Right lobe of liver (tissue), 6 donors: ENCODE measurements at regions not wholly inside any gene's neighbourhood (a gene's known extent, or its start where the extent isn't known, plus 50 kb on each side); places are given as distances from the start of the nearest gene placed in this dataset.
"Not testable (repeated sequence)": the region's sequence is repeated elsewhere in the genome, so short reads cannot be mapped to it uniquely, and the experiment has no call there.

ENCODE experiments used
- ATAC-seq, 4 donors: fragments of 200-7000 bp; cut with Tn5 transposase; one replicate each; pipeline ENCODE4 v1.9.1; 2020; ENCODE audit warnings: mild to moderate bottlenecking in 4 of 4, moderate library complexity in 4 of 4
- DNase-seq, 3 donors: peaks; one replicate each; pipeline ENCODE4 v3.0.0-alpha.2; 2020
- H3K27ac ChIP-seq, 3 donors: fragments of 200-600 bp; one replicate each; pipeline ENCODE4 v1.8.0; 2022
- H3K27me3 ChIP-seq, 2 donors: fragments of 200-600 bp; one replicate each; pipeline ENCODE4 v1.8.0; 2022
- H3K36me3 ChIP-seq, 4 donors: fragments of 200-600 bp; sonication (generic) in 1 of 4; one replicate each; pipeline versions ENCODE4 v1.5.1 to v1.8.0; 2017 to 2022; ENCODE audit warnings: control low read depth in 1 of 4
- H3K4me1 ChIP-seq, 4 donors: fragments of 200-600 bp; sonication (generic) in 1 of 4; one replicate each; pipeline versions ENCODE4 v1.5.1 to v1.8.0; 2017 to 2022; ENCODE audit warnings: control low read depth in 1 of 4
- H3K4me3 ChIP-seq, 3 donors: fragments of 200-600 bp; one replicate each; pipeline ENCODE4 v1.8.0; 2022
- H3K9me3 ChIP-seq, 4 donors: fragments of 200-600 bp; sonication (generic) in 1 of 4; one replicate each; pipeline versions ENCODE4 v1.5.1 to v1.8.0; 2017 to 2022; ENCODE audit warnings: control low read depth in 1 of 4
- WGBS: methylation state at CpG from one replicate; pipeline ENCODE4 v1.1.6; 2018; ENCODE audit warnings: low coverage, low lambda C conversion rate; ENCODE audit not compliant: insufficient coverage; ENCODE audit errors: missing lambda C conversion rate; 5-methylcytosine and 5-hydroxymethylcytosine counted together
- intact Hi-C, 2 donors: fragments of 100-400 bp; cut with DNase I; formaldehyde crosslinking; loops; one replicate each; pipeline versions ENCODE4 v1.11.2 to v1.14.1; 2022
- donor health status: DM: no; HTN: yes; CAD: no.
- donor health status: DM: no; HTN: no; CAD: no.
- donor health status: DM: no; HTN: no; CAD: no.
- donor health status: DM: no; HTN: yes; CAD: no.
- donor health status: DM: no; HTN: yes; CAD: no.

DNA sequence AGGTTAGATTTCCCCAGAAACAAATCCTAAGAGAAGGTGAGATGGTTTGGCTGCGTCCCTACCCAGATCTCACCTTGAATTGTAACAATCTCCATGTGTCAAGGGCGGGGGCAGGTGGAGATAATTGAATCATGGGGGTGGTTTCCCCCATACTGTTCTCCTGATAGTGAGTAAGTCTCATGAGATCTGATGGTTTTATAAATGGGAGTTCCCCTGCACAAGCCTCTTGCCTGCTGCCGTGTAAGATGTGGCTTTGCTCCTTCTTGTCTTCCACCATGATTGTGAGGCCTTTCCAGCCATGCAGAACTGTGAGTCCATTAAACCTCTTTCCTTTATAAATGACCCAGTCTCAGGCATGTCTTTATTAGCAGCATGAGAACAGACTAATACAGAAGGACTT is 132.2 kb downstream of the NPIPA8 start:
- H3K36me3 ChIP-seq, H3K27me3 ChIP-seq, ATAC-seq, H3K4me1 ChIP-seq, H3K4me3 ChIP-seq, H3K9me3 ChIP-seq, DNase-seq, intact Hi-C loops, H3K27ac ChIP-seq: not testable (repeated sequence)
- WGBS = 64% methylated on average over 3 of the region's 3 CpGs

DNA sequence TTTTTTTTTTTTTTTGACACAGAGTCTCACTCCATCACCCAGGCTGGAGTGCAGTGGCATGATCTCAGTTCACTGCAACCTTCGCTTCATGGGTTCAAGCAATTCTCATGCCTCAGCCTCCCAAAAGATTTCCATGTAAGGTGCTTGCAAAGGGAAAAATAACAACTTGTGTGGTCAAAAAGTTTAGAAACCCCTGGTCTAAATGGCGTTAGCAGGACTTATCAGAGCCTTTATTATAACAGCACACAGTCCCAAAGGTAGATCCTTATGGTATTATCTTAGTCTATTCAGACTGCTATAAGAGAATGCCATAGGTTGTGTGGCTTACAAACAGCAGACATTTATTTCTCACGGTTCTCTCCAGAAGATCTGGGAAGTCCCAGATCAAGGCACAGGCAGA is 135.0 kb downstream of the NPIPA8 start:
- H3K9me3 ChIP-seq, H3K27me3 ChIP-seq, H3K27ac ChIP-seq, H3K4me1 ChIP-seq, intact Hi-C loops, ATAC-seq, H3K4me3 ChIP-seq, H3K36me3 ChIP-seq, DNase-seq: not testable (repeated sequence)
- 48% methylated on average over 3 of the region's 3 CpGs for WGBS

DNA sequence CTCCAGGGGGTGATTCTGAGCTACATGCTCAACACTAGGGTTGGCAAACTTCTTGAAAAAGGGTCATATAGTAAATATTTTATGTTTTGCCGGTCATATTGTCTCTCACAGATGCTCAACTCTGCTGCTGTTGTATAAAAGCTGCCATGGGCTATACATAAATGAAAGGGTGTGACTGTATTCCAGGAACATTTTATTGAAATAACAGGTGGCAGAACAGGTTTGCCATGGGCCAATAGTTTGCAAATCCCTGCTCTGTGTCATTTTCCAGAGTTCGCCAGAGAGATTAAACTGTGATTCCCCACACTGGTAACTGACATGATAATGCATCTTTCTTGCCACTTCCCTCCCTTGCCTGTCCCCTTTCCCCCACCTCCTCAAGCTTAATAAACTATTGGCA is 144.1 kb downstream of the NPIPA8 start:
- H3K4me3 ChIP-seq, H3K4me1 ChIP-seq, H3K27ac ChIP-seq, DNase-seq, ATAC-seq, H3K9me3 ChIP-seq, H3K36me3 ChIP-seq, H3K27me3 ChIP-seq, intact Hi-C loops: not testable (repeated sequence)
- WGBS = 92% methylated on average over 2 of the region's 2 CpGs

GRCh38 chr16:18190179-18190578 is 146.4 kb downstream of the NPIPA8 start:
- H3K4me1 ChIP-seq, H3K9me3 ChIP-seq, intact Hi-C loops, DNase-seq, ATAC-seq, H3K36me3 ChIP-seq, H3K4me3 ChIP-seq, H3K27ac ChIP-seq, H3K27me3 ChIP-seq: not testable (repeated sequence)
- WGBS = 43% methylated on average over 1 of the region's 8 CpGs

DNA sequence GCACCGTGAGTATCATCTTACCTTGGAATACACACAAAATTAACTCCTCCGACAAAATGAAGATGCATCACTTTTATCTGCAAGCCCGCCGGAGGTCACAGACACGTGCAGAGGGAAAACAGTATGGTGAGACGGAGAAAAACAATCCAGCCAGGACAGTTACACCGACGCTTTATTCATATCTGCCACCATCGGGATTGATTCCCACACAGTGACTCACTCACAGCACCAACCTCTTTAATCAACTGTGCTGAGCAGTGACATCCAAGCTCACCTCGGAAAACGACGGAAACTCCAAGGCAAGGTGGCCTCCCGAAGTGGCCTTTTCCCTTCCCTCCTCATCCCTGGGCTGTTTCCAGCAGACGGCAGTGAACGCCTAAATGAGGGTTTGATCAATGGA is 151.8 kb downstream of the NPIPA8 start:
- no CpG with 5 or more reads among the region's 15 CpGs for WGBS
- intact Hi-C loops, H3K4me3 ChIP-seq, H3K27ac ChIP-seq, H3K4me1 ChIP-seq, H3K27me3 ChIP-seq, H3K36me3 ChIP-seq, H3K9me3 ChIP-seq, DNase-seq, ATAC-seq: not testable (repeated sequence)

GRCh38 chr16:18181028-18181427 is 155.5 kb downstream of the NPIPA8 start:
- DNase-seq, H3K9me3 ChIP-seq, H3K27me3 ChIP-seq, H3K27ac ChIP-seq, H3K4me1 ChIP-seq, H3K4me3 ChIP-seq, H3K36me3 ChIP-seq, intact Hi-C loops: not testable (repeated sequence)
- WGBS = 54% methylated on average over 2 of the region's 6 CpGs
- ATAC-seq = peak; percentile 45 to 67 (median 56)

- H3K4me1 ChIP-seq, H3K27me3 ChIP-seq, H3K9me3 ChIP-seq, DNase-seq, H3K36me3 ChIP-seq, H3K27ac ChIP-seq, H3K4me3 ChIP-seq, intact Hi-C loops, ATAC-seq: not testable (repeated sequence)
- WGBS = 23% methylated on average over 2 of the region's 2 CpGs
Measured at GRCh38 chr16:18173945-18174497, 162.5 kb downstream of the NPIPA8 start.

DNA sequence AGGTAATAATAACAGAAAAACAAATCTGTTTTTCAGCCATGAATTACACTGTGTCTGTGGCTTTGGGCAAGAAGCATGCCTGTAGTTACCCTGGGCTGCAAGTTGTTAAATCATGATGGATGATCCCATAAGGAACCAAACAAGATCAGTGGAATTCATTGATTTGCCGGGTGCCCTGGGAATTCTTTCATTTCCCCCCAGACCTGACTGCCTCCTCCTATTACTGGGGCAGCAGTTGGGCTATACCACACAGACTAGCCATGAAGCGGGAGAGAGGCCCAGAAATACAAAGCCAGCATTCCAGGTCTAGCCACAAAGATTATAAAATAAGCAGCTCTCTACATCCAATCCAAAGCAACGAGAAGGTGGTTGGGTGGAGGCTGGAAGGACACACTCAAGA is 174.2 kb downstream of the NPIPA8 start:
- DNase-seq, H3K36me3 ChIP-seq, ATAC-seq, H3K27me3 ChIP-seq, H3K4me1 ChIP-seq, intact Hi-C loops, H3K27ac ChIP-seq, H3K4me3 ChIP-seq, H3K9me3 ChIP-seq: not testable (repeated sequence)
- 48% methylated on average over 2 of the region's 3 CpGs for WGBS

- H3K4me3 ChIP-seq, H3K36me3 ChIP-seq, ATAC-seq, intact Hi-C loops, H3K27ac ChIP-seq, H3K4me1 ChIP-seq, H3K27me3 ChIP-seq, DNase-seq, H3K9me3 ChIP-seq: not testable (repeated sequence)
- 58% methylated on average over 4 of the region's 4 CpGs for WGBS
Measured at GRCh38 chr16:18161224-18161623, 175.3 kb downstream of the NPIPA8 start.

DNA sequence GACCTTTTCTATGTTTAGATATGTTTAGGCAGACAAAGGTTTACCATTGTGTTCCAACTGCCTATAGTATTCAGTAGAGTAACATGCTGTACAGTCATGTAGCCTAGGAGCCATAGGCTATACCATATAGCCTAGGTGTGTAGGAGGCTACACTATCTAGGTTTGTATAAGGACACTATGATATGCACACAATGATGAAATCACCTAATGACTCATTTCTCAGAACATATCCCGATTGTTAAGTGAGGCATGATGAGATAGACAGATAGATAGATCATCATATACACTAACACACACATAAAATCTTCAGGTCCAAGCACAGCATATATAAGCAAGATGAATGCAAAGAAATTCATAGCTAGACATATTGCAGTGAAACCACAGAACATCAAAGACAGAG is 177.4 kb downstream of the NPIPA8 start:
- DNase-seq, H3K4me3 ChIP-seq, H3K27me3 ChIP-seq, intact Hi-C loops, H3K9me3 ChIP-seq, H3K27ac ChIP-seq, H3K36me3 ChIP-seq, H3K4me1 ChIP-seq, ATAC-seq: not testable (repeated sequence)
- WGBS = 45% methylated on average over 1 of the region's 1 CpG

GRCh38 chr16:18157854-18158253 is 178.7 kb downstream of the NPIPA8 start:
- intact Hi-C loops, H3K9me3 ChIP-seq, H3K27ac ChIP-seq, H3K4me1 ChIP-seq, H3K36me3 ChIP-seq, H3K27me3 ChIP-seq, H3K4me3 ChIP-seq, DNase-seq, ATAC-seq: not testable (repeated sequence)
- 33% methylated on average over 1 of the region's 1 CpG for WGBS

DNA sequence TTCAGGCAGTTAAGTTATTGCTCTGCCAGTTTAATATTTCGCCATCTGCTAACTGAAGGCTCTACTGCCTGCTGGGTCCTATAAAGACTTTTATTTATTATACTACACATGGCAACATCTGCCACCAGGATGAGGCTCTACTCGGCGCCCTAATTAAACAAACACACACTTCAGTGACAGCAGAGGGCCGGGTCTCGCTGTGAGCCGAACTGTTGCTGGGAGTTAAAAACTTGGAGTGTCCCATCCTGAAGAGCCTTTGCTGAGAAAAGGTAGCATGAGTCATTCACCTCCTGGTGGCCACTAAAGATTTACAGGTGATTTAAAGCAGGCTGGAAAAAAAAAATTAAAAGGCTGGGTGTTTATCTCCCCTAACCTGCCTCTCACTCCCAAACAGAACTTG is 183.7 kb downstream of the NPIPA8 start:
- ATAC-seq, H3K27ac ChIP-seq, DNase-seq, H3K27me3 ChIP-seq, H3K4me3 ChIP-seq, H3K36me3 ChIP-seq, intact Hi-C loops, H3K9me3 ChIP-seq, H3K4me1 ChIP-seq: not testable (repeated sequence)
- 44% methylated on average over 5 of the region's 6 CpGs for WGBS
